OCI-LY7 (cell line): ENCODE measurements at regions not wholly inside any gene's neighbourhood (a gene's known extent, or its start where the extent isn't known, plus 50 kb on each side); places are given as distances from the start of the nearest gene placed in this dataset.
A peak's percentile ranks its signal among the peaks of the same experiment; 100 is the strongest.
"Not testable (repeated sequence)": the region's sequence is repeated elsewhere in the genome, so short reads cannot be mapped to it uniquely, and the experiment has no call there.

Source experiments
- BruUV-seq: library from RNA; stranded (reverse); fragments of 400-500 nt; replicated peaks from 2 replicates; lab custom pipeline; 2021; lab: Mats Ljungman, UMichigan
- CTCF ChIA-PET: fragments of 300-600 bp; sonication (Branson Sonifier 250); formaldehyde crosslinking; loops from one replicate; lab custom pipeline; 2022; ENCODE audit warnings: antibody characterized with exemption; ENCODE audit not compliant: unreplicated experiment; lab: Charles Lee
- POLR2A ChIA-PET: fragments of 300-600 bp; sonication (Branson Sonifier 250); formaldehyde crosslinking; loops from one replicate; lab custom pipeline; 2022; ENCODE audit warnings: antibody characterized with exemption; lab: Charles Lee
- DNase-seq: peaks from one replicate; pipeline ENCODE4 v3.0.0-alpha.2; 2015; ENCODE audit warnings: low spot score
- H2AFZ ChIP-seq: fragments of 200-600 bp; sonication (generic), shearing (Covaris generic); 2 replicates; pipeline ENCODE4 v1.6.1; 2014; ENCODE audit warnings: mild to moderate bottlenecking, antibody characterized with exemption, low read length, moderate library complexity
- H3K27ac ChIP-seq: fragments of 200-600 bp; sonication (generic); 2 replicates; pipeline ENCODE4 v1.5.1; 2014; ENCODE audit warnings: mixed run types, low read depth, mild to moderate bottlenecking, moderate library complexity, low read length, inconsistent platforms; ENCODE audit not compliant: poor library complexity, severe bottlenecking
- H3K36me3 ChIP-seq: fragments of 200-600 bp; sonication (generic); 2 replicates; pipeline ENCODE4 v1.6.1; 2014; ENCODE audit warnings: mild to moderate bottlenecking, antibody characterized with exemption, low read length, moderate library complexity, mixed read lengths; ENCODE audit not compliant: insufficient read depth
- H3K4me1 ChIP-seq: fragments of 200-600 bp; sonication (generic); 2 replicates; pipeline ENCODE4 v1.5.1; 2014; ENCODE audit warnings: mild to moderate bottlenecking, low read length; ENCODE audit not compliant: insufficient read depth, poor library complexity, severe bottlenecking
- H3K4me2 ChIP-seq: fragments of 200-600 bp; sonication (generic); 2 replicates; pipeline ENCODE4 v1.6.1; 2014; ENCODE audit warnings: mild to moderate bottlenecking, low read length
- H3K4me3 ChIP-seq: fragments of 200-600 bp; sonication (generic); 2 replicates; pipeline ENCODE4 v1.5.1; 2014; ENCODE audit warnings: mild to moderate bottlenecking, low read depth, low read length; ENCODE audit not compliant: poor library complexity, severe bottlenecking
- H3K79me2 ChIP-seq: fragments of 200-600 bp; sonication (generic); 2 replicates; pipeline ENCODE4 v1.6.1; 2016; ENCODE audit warnings: low read depth, mild to moderate bottlenecking, low read length, moderate library complexity, mixed read lengths; ENCODE audit not compliant: insufficient read depth
- H3K9me2 ChIP-seq: fragments of 200-600 bp; sonication (generic); 2 replicates; pipeline ENCODE4 v1.6.1; 2016; ENCODE audit warnings: mild to moderate bottlenecking, low read length, mixed read lengths; ENCODE audit not compliant: insufficient read depth
- H3K9me3 ChIP-seq: fragments of 200-600 bp; sonication (generic); 2 replicates; pipeline ENCODE4 v1.6.1; 2014; ENCODE audit warnings: mild to moderate bottlenecking, mixed run types, low read length, mixed read lengths
- H4K20me1 ChIP-seq: fragments of 200-600 bp; sonication (generic); 2 replicates; pipeline ENCODE4 v1.6.1; 2014; ENCODE audit warnings: mild to moderate bottlenecking, antibody characterized with exemption, low read length, moderate library complexity, mixed read lengths; ENCODE audit not compliant: insufficient read depth
- CTCF ChIP-seq: fragments of 200-600 bp; sonication (generic); conservative IDR thresholded peaks from 2 replicates; pipeline ENCODE4 v1.5.1; 2014; ENCODE audit warnings: mild to moderate bottlenecking, antibody characterized with exemption, low read length, moderate library complexity, mixed read lengths
- EZH2phosphoT487 ChIP-seq: fragments of 200-600 bp; sonication (generic); IDR thresholded peaks from 2 replicates; pipeline ENCODE4 v1.6.1; 2018; ENCODE audit warnings: low read depth, borderline replicate concordance, mild to moderate bottlenecking, mixed run types, antibody characterized with exemption, low read length, moderate library complexity, mixed read lengths
- intact Hi-C: fragments of 100-400 bp; cut with micrococcal nuclease; formaldehyde crosslinking; loops from one replicate; pipeline ENCODE4 v1.10.0; 2022; ENCODE audit not compliant: unreplicated experiment

- no peaks in the 10 kb centered on the region for H3K9me2 ChIP-seq
- BruUV-seq, result no TSS peak
- H3K9me3 ChIP-seq, result no peaks in the 10 kb centered on the region
- POLR2A ChIA-PET, result interaction anchor here (0.6 to 0.7 kb wide), 2 partner anchors 262 to 1013 kb away, joined by 3 read pairs; no protein-coding TSS in a partner anchor
- CTCF ChIA-PET, result no interaction called here
- H3K36me3 ChIP-seq, result no peaks in the 10 kb centered on the region
- H3K4me2 ChIP-seq, result no peak overlapping the region
- H3K79me2 ChIP-seq, result no peaks in the 10 kb centered on the region
- no peak overlapping the region for H3K4me3 ChIP-seq
- no peak for DNase-seq
- TF ChIP-seq EZH2phosphoT487 (no peak), CTCF (no peak)
- intact Hi-C loops, result no loop called here
- H3K4me1 ChIP-seq, result no peaks in the 10 kb centered on the region
- no peaks in the 10 kb centered on the region for H4K20me1 ChIP-seq
- no peak overlapping the region for H3K27ac ChIP-seq
- H2AFZ ChIP-seq, result no peak overlapping the region
These were observed 287.6 kb downstream of the KDM5D start for GRCh38 chrY:19456855-19457448.

GRCh38 chrY:19433059-19433458 is 311.5 kb downstream of the KDM5D start:
- peak; percentile 69 for DNase-seq
- Histone ChIP-seq H3K4me3 (no peak overlapping the region), H3K9me2 (no peaks in the 10 kb centered on the region), H4K20me1 (no peaks in the 10 kb centered on the region), H3K4me1 (peaks cover 11% of the 10 kb centered on the region), H3K9me3 (no peaks in the 10 kb centered on the region), H3K4me2 (no peak overlapping the region), H3K27ac (no peak overlapping the region), H3K36me3 (no peaks in the 10 kb centered on the region), H3K79me2 (no peaks in the 10 kb centered on the region), H2AFZ (peak overlapping the region; percentile 7; the same call in 1 of the 2 replicates)
- ChIA-PET POLR2A (no interaction called here), CTCF (no interaction called here)
- TF ChIP-seq CTCF, result peak; percentile 81
- TF ChIP-seq EZH2phosphoT487, result no peak
- intact Hi-C loops, result loop anchor here (2.0 to 5.0 kb wide), 2 partner anchors 108 to 379 kb away; no protein-coding TSS in a partner anchor
- BruUV-seq, result no TSS peak

- TF ChIP-seq CTCF (no peak), EZH2phosphoT487 (no peak)
- no peak for DNase-seq
- no peaks in the 10 kb centered on the region for H4K20me1 ChIP-seq
- H3K4me3 ChIP-seq, result no peak overlapping the region
- H3K9me2 ChIP-seq, result no peaks in the 10 kb centered on the region
- no peaks in the 10 kb centered on the region for H3K9me3 ChIP-seq
- H3K79me2 ChIP-seq, result no peaks in the 10 kb centered on the region
- BruUV-seq, result no TSS peak
- no peak overlapping the region for H3K4me2 ChIP-seq
- no peak overlapping the region for H3K27ac ChIP-seq
- no peaks in the 10 kb centered on the region for H3K36me3 ChIP-seq
- H3K4me1 ChIP-seq, result peaks cover 4% of the 10 kb centered on the region
- intact Hi-C loops, result no loop called here
- ChIA-PET CTCF (no interaction called here), POLR2A (no interaction called here)
- no peak overlapping the region for H2AFZ ChIP-seq
These were observed 316.6 kb downstream of the KDM5D start for GRCh38 chrY:19427736-19428518.

GRCh38 chrY:19427191-19427590 is 317.3 kb downstream of the KDM5D start:
- BruUV-seq, H3K4me3 ChIP-seq, H3K9me2 ChIP-seq, H3K4me1 ChIP-seq, POLR2A ChIA-PET, DNase-seq, H3K4me2 ChIP-seq, H4K20me1 ChIP-seq, intact Hi-C loops, H3K27ac ChIP-seq, H3K79me2 ChIP-seq, H3K36me3 ChIP-seq, CTCF ChIA-PET, H2AFZ ChIP-seq, H3K9me3 ChIP-seq: not testable (repeated sequence)
